ENCODE measurements at regions not wholly inside any gene's neighbourhood (a gene's known extent, or its start where the extent isn't known, plus 50 kb on each side); places are given as distances from the start of the nearest gene placed in this dataset.

DNA sequence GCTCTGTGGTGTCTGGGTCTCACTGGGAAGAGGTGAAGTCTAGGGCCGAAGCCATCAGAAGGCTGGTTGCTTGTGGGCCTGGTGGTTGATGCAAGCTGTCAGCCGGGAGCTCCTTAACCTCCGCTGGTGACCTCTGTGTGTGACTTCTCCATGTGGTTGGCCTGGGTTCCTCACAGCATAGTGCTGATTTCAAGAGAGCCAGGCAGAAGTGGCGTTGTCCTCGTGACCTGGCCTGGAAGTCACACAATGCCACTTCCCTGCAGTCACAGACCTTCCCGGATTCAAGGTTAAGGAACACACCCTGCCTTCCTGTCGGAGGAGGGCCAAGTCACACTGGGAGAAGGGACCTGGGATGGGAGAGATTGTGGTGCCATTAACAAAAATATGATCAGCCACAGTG, 303.7 kb upstream of the HS6ST1 start:
- no peak for DNase-seq (ENCODE audit: low read depth)
- H3K4me3 ChIP-seq (replicated peaks; ENCODE audit: low read depth, low read length) = no peak overlapping the region
- TF ChIP-seq, protein P1, sequence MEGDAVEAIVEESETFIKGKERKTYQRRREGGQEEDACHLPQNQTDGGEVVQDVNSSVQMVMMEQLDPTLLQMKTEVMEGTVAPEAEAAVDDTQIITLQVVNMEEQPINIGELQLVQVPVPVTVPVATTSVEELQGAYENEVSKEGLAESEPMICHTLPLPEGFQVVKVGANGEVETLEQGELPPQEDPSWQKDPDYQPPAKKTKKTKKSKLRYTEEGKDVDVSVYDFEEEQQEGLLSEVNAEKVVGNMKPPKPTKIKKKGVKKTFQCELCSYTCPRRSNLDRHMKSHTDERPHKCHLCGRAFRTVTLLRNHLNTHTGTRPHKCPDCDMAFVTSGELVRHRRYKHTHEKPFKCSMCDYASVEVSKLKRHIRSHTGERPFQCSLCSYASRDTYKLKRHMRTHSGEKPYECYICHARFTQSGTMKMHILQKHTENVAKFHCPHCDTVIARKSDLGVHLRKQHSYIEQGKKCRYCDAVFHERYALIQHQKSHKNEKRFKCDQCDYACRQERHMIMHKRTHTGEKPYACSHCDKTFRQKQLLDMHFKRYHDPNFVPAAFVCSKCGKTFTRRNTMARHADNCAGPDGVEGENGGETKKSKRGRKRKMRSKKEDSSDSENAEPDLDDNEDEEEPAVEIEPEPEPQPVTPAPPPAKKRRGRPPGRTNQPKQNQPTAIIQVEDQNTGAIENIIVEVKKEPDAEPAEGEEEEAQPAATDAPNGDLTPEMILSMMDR (IDR thresholded peaks at IDR 0.05; ENCODE audit: low read length, missing control alignments) = no peak

DNA sequence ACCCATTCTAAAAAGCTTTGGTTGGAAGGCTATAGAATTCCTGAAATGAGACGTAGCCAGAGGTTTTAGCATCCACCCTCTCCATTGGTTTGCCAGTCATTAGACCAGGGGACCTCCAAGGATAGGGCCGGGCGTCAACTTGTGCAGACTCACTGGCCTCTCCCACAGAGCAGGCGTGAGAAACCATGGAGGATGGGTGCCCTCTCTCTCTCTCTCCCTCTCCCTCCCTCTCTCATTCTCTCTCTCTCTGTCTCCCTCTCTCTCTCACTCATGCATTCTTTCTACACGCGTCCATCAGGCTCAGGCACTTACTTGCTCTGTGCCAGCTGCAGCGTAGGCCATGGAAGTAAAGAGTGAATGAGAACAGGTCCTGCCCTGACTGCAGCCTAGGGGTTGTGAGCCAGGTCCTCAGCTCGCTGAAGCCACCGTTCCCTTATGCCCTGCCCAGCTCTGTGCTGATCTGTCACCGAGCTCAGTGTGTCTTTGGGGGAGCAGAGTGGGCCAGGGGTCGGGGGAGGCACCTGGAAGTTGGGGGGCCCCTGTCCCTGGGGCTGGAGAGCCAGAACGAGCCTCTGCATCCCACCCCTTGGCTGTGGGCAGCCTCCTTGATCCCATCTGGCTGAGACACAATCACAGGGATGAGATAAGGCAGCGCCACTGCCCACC, 304.4 kb upstream of the HS6ST1 start:
- DNase-seq (ENCODE audit: low read depth) = no peak
- no peak overlapping the region for H3K4me3 ChIP-seq (replicated peaks; ENCODE audit: low read depth, low read length)
- TF ChIP-seq, protein P1 (IDR thresholded peaks at IDR 0.05; ENCODE audit: low read length, missing control alignments) = no peak

DNA sequence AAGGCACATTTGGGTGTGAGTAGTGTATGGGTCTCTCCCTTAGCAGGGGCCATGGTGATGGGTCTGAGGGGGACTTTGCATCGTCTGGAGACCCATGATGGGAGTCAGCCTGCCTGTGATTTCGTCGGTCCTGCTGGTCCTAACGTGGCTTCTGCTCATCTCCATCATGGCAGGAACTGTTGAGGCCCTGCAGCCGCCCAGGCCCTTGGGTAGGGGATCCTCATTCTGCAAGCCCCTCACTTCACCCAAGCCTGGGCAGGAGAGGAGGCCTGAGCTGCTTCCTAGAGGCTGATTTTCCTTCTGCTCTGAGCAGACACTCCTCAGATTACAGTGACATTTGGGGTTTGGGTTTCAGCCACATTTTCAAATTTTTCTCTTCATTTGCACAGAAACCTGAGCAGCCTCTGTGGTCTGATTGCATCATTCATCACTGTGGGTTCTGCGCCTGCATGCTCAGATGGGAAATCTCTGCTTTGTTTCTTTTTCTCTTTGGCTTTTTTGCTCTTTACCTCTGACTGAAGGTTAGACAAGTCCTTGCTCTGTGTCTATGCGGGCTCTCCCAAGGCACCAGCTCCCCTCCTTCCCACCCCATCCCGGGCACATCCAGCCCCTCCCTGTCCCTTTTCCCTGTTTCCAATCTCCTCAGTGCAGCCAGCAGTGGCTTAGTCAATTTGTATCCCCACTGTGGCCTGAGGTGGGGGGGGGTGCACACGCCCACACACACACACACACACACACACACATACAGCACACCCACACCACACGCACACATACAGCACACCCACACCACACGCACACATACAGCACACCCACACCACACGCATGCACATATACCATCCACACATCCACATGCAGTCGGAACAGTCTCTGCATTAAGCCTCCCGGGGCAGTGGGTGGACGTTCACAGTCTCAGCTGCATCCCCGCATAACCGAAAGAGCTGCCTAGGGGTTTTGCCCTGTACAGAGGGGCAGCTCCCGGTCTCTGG, 305.4 kb upstream of the HS6ST1 start:
- peak; percentile 86 for DNase-seq (ENCODE audit: low read depth)
- TF ChIP-seq, protein P1 (IDR thresholded peaks at IDR 0.05; ENCODE audit: low read length, missing control alignments) = no peak
- H3K4me3 ChIP-seq (replicated peaks; ENCODE audit: low read depth, low read length) = no peak overlapping the region

DNA sequence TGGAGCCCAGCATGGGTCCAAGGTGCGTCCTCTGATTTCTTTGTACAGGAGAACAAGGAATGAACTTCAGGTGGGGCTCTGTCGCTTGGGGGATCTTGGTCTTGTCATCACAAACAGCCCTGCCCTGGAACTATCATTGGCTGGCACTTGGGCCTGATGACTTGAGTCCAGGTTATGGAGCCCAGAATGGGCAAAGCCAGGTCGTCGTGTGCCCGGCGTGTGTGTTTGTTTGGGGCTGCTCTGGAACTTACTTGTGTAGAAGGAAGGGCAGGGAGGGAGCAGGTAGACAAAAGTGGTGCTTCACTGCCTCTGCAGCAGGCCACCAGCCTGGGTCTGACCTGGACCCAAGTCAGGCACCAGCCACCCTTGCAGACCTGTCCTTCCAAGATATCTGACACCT, 306.3 kb upstream of the HS6ST1 start:
- TF ChIP-seq, protein P1 (IDR thresholded peaks at IDR 0.05; ENCODE audit: low read length, missing control alignments) = no peak
- no peak overlapping the region for H3K4me3 ChIP-seq (replicated peaks; ENCODE audit: low read depth, low read length)
- DNase-seq (ENCODE audit: low read depth) = no peak

DNA sequence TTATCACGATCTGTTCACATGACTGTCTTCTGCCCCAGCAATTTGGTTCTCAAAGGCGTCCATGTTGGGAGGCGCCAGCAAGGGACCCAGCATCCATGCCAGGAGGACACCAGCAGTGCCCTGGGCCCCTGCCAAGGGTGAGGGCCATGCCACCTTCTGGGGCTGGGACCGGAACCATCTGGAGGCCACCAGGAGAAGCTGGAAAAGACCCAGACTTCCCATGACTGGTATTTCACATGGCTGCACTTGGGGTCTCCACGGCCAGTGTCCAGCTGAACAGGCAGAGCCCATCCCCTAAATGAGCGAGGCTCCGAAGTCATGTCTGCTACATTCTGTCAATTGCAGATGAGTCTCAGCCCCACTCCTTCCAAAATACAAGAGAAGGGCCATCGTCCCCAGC, 306.8 kb upstream of the HS6ST1 start:
- TF ChIP-seq, protein P1 (IDR thresholded peaks at IDR 0.05; ENCODE audit: low read length, missing control alignments) = no peak
- H3K4me3 ChIP-seq (replicated peaks; ENCODE audit: low read depth, low read length) = no peak overlapping the region
- DNase-seq (ENCODE audit: low read depth) = no peak

DNA sequence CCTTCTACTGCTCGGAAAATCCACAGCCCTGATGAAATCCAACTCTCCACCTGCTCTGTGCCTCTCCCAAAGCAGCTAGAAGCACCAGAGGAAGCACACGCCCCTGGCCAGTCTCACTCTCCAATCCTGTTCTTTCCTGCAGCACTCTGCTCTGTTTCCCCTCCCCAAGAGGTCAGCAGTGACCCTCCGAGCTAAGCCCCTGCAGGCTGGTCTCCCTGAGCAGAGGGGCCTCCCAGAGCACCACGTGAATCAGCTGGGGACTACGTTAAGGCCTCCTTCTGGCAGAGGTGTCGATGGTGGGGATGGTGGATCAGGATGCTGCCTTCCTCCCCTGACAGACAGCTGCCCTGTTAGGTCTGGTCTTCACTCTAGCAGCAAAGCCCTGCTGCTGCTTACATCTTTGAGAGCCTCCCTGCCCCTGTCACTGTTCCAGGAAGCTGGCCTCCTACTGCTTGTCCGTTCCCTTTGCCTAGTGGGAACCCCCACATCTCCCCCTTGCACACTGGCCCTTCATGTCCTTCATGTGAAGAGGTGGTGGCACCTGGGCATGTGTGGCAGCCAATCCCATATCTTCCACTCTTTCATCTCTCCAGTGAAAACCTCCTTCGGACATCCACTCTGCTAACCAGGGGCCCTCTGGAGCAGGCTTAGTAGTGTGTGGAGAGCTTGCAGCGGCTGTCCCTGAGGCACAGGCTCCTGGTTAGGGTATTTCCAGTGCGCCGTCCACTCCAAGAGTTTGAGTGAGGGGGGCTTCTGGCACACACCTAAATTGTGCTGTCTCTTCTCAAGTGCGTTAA, 307.5 kb upstream of the HS6ST1 start:
- TF ChIP-seq, protein P1 (IDR thresholded peaks at IDR 0.05; ENCODE audit: low read length, missing control alignments) = no peak
- DNase-seq (ENCODE audit: low read depth) = no peak
- H3K4me3 ChIP-seq (replicated peaks; ENCODE audit: low read depth, low read length) = no peak overlapping the region
